Jurkat, Clone E6-1 (cell line): ENCODE measurements at regions not wholly inside any gene's neighbourhood (a gene's known extent, or its start where the extent isn't known, plus 50 kb on each side); places are given as distances from the start of the nearest gene placed in this dataset.
A peak's percentile ranks its signal among the peaks of the same experiment; 100 is the strongest.
"Not testable (repeated sequence)": the region's sequence is repeated elsewhere in the genome, so short reads cannot be mapped to it uniquely, and the experiment has no call there.

Experiments
- DNase-seq: peaks from one replicate; pipeline ENCODE4 v3.0.0-alpha.2; 2011; ENCODE audit warnings: low read depth, low spot score
- H3K4me3 ChIP-seq: 2 replicates; pipeline ENCODE4 v1.5.1; 2011; ENCODE audit warnings: mild to moderate bottlenecking, low read length, control low read depth, moderate library complexity

DNA sequence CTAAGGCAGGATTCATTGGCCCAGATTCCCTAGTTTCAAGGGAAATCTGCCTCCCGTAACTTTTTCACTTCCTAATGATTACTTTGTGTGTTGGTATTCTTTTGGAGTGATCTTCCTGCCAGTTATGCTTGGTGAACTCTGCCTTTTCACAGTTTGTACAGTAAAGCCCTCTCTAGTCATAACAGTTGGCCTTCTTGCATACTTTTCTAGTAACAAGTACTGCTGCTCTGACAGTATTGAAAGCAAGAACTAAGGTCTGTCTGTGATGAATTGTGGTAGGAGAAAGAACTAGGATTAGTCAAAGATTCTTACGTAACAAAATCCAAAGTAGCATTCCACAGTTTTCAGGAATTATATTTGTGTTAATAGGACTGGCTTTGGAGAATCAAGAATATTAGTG is 1457.2 kb upstream of the WWC1 start:
- DNase-seq, result no peak
- H3K4me3 ChIP-seq, result no peak overlapping the region

DNA sequence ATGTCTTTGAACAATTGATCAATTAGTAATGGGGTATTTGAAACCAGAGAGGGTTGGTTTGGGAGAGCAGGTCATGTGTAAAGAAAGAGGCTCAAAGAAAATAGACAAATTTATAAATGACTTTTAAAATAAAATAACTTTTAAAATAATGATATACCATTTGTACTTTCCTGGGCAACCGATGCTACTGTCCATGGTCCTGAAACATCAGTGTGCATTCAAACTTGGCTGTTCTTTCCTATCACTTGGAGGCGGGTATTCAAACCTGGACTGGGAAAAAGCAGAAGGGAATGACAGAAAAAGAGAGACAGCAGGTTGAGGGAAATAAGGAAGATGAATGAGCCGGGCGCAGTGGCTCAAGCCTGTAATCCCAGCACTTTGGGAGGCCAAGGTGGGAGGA is 1446.4 kb upstream of the WWC1 start:
- DNase-seq, result peak; percentile 4
- no peak overlapping the region for H3K4me3 ChIP-seq

DNA sequence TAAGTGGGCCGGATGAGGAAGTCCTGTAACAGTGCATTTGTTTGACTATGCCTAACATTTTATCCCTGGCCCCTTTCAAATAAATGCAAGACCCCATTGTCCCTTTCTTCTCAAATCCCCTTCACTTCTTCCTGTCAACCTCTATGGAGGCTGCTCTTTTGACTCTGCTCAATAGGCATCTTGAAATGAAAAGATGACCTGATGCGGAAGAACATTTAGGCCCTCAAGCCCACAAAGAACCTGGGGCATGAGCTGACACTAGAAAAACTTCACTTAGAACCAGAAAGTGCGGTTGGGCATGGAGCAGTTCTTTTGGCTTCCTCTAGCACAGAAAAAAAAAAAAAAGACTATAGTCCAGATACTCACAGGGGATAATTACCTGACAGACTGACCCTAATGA is 1434.7 kb upstream of the WWC1 start:
- H3K4me3 ChIP-seq, result no peak overlapping the region
- DNase-seq, result no peak

DNA sequence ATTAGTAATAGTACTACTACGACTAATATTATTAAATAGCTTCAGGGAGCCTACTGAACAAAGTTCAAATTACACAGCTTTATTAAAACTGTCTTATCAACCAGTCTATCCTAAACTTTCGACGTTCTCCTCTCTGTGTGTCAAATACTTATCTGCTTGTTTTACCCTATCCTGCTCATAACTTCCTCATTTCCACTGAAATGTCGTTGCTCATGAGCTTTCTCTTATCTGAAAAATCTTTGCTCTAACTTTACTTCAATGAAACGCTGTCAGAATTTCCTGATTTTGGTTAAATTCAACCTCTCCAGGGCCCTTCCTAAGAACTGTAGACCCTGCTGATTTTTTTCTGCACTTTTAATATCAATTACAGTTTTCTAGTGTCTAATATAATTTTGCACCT is 1431.0 kb upstream of the WWC1 start:
- no peak for DNase-seq
- H3K4me3 ChIP-seq, result no peak overlapping the region

DNA sequence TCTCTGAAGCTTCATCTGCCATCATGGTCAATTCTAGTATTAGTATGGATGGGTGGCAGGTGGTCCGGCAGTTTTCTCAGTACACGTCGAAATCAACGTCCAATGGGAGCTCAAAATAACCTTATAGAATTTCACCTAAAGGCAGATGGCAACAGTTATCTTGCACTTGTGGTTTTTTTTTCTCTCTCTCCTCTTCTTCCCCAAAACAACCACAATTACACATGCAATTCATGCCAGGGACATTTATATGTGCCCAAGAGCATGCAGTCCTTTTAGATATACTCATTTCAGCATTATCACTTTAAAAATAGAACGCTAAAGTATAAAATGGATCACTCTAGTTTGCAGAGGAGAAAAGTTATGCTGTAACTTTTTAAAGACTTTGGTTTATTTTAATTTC is 1428.9 kb upstream of the WWC1 start:
- no peak overlapping the region for H3K4me3 ChIP-seq
- no peak for DNase-seq

DNA sequence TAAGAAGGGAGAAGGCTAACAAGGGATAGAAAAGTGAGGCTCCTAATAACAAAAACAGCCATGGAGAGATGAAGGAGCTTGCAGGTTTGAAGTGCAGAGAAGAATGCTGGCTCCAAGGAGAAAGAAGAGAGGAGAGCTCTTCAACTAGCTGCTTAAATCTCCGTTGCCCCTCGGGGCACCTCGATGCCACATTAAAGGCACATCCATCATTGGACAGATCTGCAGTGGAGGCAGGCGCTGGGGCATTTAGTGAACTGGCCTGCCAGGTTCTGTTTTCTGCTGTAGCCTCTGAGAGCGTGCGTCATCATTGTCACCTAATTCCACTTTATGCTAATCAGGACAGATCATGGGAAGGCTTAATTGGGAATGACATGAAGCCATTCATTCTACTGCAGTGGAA is 1426.2 kb upstream of the WWC1 start:
- no peak overlapping the region for H3K4me3 ChIP-seq
- no peak for DNase-seq

DNA sequence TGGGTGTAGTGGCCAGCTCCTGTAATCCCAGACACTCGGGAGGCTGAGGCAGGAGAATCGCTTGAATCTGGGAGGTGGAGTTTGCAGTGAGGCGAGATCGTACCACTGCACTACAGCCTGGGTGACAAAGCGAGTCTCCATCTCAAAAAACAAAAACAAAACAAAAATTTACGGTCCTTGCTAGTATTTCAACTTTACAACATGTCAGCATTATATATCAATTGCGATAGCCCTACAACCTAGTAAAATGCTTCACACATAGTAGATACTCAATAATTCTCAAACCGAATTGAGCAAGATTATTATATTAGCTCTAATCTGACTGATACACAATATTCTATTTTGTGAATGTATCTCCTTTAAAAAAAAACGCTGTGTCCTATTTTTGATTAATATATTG is 1411.0 kb upstream of the WWC1 start:
- H3K4me3 ChIP-seq, result no peak overlapping the region
- no peak for DNase-seq

DNA sequence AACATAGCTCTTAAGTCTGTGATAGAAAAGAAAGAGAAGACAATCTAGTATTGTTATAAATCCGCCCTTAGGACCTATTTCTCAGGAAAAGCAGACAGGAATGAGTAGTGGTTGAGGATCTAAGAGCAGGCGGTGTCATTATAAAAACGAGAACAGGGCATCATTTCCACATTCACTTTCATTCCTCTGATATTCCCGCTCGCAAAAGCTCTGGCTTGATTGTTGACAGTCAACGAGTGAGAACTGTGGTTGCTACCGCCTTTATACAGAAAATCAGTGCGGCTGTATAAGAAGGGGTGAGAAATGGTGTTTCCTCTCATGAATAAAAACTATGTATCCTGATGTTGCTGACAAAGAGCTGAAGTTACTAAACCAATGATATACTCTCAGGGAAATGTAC is 1409.6 kb upstream of the WWC1 start:
- DNase-seq, result no peak
- H3K4me3 ChIP-seq, result no peak overlapping the region

DNA sequence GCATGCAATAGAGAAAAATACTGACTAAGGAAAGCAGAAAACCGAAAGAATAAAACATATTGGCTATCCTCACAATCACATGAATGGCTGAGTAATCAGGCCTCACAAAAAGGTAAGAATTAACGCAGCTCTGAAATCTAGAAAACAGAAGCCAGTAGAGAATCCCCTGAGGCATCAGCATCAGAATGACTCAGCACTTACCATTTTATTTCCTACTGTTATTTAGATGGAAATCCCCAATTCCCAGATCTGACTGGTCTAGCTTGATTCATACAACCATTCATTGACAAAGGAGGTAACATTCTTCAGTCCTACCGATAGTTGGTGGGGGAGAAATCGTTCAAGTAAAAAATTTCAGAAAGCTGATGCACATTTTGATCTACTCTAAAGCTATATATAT is 1408.4 kb upstream of the WWC1 start:
- DNase-seq, result no peak
- H3K4me3 ChIP-seq, result no peak overlapping the region

DNA sequence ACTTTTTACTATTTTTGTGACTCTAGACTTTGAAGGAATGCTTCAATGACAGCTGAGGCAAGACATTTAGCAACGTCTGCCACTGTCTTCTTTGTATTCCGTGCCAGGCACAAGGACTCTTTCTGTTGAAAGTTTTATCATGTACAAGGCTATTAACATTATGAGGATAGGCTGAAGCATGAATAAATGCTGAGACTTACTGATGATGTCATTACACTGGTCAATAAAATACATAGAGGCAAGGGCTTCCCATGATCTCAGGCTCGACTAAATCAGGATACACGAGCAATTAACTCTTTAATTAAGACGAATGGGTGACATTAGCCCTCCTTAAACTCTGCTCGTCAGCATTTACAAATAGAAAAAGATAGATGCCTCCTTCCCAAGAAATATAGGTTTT is 1393.3 kb upstream of the WWC1 start:
- no peak for DNase-seq
- no peak overlapping the region for H3K4me3 ChIP-seq

DNA sequence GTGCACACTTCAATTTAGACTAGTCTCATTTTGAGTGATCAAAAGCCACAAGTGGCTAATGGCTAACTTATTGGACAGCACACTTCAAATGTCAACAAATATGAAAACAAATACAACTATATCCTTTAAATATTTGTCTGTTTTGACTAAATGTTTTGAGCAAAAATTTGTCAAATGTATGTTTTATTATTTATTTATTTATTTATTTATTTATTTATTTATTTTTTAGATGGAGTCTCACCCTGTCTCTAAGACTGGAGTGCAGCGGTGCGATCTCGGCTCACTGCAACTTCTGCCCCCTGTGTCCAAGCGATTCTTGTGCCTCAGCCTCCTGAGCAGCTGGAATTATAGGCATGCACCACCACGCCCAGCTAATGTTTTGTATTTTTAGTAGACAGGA is 1392.1 kb upstream of the WWC1 start:
- DNase-seq, result no peak
- no peak overlapping the region for H3K4me3 ChIP-seq

DNA sequence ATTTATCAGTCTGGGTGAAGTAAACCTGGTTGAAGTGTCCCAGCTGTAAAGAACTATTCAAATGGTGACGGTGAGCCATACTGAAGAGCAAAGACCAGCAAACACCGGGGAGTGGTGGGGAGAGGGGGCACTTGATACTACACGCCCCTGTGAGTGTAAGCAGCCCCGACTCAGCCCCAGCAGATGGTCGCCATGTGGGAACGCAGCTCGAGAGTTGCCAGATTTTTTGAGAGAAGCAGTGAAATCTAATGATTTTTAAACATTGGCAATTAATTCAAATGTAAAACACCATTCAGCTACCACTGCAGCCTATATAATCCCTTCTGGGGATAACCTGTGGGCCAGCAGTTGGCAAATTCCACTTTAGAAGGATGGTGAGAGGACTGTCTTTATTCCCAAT is 1386.9 kb upstream of the WWC1 start:
- DNase-seq, result no peak
- H3K4me3 ChIP-seq, result no peak overlapping the region

DNA sequence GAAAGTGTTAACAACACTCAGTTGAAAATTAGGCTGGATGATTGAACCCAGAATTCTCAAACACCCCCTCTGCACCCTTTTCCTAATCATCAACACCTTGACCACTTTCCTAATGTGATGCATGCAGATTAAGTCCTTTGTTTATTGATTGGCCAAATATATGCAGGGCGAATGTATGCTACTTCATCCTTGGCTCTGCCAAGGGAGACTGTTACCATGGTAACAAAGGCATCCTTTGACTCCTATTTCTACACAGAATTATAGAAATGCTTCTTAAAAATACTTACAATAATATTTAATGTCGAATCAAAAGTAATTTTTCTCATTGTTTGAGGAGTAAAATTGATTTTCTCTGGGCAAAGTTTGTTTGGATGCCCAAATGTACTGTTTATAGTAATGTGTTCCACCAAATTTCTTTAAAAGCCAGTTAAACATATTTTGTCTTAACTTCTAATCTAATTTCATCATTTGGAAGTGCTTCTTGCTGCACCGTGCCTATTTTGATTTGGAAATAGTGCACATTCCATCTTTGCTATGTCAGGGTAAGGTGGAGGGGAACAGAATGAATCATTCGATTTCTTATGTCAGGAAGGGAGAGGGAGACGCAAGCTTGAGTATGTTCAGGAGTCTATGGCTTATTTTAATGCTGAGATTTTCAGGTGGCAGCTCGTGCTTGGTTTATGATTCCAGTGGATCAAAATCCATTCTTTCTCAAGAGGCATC is 1384.3 kb upstream of the WWC1 start:
- no peak for DNase-seq
- H3K4me3 ChIP-seq, result no peak overlapping the region

DNA sequence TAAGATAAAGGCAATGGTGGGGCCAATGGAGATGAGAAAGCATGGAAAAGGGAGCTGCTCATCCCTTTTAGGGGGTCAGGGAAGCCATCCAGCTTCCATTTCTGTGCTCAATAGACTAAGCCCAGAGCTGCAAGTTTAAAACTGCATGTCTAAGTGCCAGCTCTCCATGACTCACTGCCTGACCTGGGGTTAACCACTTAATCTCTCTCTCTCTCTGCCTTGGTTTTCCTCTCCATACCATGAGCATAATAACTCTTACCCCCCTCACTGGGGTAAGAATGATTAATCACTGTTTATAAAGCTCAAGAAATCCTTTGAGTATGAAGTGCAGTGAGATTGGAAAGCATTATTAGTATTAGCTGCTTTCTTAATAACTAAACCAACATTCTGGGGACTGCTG is 1382.4 kb upstream of the WWC1 start:
- H3K4me3 ChIP-seq, result no peak overlapping the region
- DNase-seq, result no peak

DNA sequence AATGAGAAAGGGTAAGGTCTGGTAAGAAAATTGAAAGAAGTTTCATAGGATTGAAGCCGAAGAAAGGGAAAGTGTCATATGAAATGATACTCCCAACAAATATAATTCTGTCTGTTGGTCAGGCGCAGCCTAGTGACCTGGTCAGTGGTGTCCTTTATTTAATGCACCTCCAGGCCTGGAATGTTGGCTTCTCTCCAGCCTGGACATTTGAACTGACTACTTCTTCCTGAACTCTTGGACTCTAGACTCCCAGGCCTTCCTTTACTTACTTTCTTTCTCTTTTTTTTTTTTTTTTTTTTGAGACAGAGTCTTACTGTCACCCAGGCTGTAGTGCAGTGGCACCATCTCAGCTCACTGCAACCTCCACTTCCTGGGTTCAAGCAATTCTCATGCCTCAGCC is 1381.5 kb upstream of the WWC1 start:
- no peak overlapping the region for H3K4me3 ChIP-seq
- no peak for DNase-seq

DNA sequence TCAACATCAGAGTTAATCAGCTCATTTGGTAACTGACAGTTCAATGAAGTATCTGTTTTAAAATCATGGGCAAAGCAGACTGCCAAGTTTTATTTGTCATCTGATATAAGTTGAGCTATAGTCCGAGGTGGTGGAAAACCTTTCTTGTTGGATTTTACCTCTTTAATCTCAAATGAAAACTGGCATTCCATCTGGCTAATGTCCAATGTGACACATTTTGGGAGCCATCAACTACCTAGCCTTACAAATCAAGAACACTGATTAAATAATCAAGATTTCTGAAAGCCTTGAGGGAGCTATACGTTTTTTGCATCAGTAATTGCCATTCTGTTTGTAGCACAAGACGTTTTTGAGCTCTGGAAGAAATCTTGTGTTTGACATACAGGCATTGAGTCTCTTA is 1380.5 kb upstream of the WWC1 start:
- DNase-seq, result no peak
- H3K4me3 ChIP-seq, result no peak overlapping the region

DNA sequence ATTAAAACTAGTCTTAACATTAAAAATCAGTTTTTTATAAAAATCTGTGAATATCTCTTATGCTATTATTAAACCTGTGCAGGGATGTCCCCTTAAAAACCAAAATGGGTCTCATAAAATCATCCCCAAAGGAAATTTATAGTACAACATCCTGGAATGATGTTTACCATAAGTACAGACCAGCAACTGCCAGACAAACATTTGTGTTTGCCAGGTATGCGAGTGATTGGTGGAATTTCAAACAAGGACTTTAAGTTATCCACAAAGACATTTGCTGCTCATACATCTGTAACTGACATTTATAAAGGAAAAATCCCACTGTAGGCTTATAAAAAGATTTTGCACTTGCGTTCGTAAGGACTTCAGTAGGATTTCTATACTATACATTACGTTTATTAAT is 1375.4 kb upstream of the WWC1 start:
- DNase-seq, result no peak
- no peak overlapping the region for H3K4me3 ChIP-seq

DNA sequence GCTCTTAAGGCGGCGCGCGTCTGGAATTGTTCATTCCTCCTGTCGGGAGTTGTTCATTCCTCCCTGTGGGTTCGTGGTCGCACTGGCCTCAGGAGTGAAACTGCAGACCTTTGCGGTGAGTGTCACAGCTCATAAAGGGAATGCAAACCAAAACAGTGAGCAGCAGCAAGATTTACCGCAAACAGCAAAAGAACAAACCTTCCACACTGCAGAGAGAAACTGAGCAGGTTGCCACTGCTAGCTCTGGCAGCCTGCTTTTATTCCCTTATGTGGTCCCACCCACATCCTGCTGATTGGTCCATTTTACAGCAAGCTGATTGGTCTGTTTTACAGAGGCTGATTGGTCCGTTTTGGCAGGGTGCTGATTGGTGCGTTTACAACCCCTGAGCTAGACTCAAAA is 1365.3 kb upstream of the WWC1 start:
- DNase-seq, result no peak
- H3K4me3 ChIP-seq, result no peak overlapping the region

DNA sequence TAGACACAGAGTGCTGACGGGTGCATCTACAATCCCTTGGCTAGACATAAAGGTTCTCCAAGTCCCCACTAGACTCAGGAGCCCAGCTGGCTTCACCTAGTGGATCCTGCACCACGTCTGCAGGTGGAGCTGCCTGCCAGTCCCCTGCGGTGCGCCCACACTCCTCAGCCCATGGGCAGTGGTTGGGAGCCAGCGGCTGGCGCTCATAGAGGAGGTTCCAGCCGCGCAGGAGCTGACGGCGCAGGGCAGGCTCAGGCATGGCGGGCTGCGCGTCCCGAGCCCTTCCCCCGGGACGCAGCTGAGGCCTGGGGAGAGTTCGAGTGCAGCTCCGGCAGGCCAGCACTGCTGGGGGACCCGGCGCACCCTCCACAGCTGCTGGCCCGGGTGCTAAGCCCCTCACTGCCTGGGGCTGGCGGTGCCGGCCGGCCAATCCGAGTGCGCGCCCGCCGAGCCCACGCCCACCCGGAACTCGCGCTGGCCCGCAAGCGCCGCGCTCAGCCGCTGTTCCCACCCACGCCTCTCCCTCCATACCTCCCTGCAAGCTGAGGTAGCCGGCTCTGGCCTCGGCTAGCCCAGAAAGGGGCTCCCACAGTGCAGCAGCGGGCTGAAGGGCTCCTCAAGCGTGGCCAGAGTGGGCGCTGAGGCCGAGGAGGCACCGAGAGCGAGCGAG is 1364.5 kb upstream of the WWC1 start:
- H3K4me3 ChIP-seq, DNase-seq: not testable (repeated sequence)

DNA sequence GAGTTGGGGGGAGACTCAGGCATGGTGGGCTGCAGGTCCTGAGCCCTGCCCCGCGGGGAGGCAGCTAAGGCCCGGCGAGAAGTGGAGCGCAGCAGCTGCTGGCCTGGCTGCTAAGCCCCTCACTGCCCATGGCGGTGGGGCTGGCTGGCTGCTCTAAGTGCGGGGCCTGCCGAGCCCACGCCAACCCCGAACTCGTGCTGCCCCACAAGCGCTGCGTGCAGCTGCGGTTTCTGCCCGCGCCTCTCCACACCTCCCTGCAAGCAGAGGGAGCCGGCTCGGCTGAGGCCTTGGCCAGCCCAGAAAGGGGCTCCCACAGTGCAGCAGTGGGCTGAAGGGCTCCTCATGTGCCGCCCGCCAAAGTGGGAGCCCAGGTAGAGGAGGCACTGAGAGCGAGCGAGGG is 1355.1 kb upstream of the WWC1 start:
- no peak for DNase-seq
- H3K4me3 ChIP-seq, result no peak overlapping the region

DNA sequence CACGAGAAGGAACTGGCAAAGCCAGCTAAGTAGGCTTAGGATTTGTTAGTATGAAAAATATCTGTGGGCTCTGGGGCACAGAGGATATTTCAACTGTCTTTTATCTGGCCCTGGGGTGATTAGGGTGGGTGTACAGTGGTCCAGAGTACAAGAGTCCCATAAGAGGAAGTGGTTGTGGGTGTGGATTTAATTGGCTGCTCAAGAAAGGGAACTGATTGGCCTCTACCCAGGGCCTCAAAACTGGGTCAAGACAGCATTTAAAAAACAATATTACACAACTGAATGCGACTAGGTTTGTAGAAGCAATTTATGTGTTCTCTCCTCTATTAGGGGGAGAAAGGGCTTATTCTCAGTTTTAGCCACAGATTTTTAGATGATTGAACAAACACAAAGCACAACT is 1353.4 kb upstream of the WWC1 start:
- no peak overlapping the region for H3K4me3 ChIP-seq
- DNase-seq, result no peak
